ENCODE measurements at regions not wholly inside any gene's neighbourhood (a gene's known extent, or its start where the extent isn't known, plus 50 kb on each side); places are given as distances from the start of the nearest gene placed in this dataset.

DNA sequence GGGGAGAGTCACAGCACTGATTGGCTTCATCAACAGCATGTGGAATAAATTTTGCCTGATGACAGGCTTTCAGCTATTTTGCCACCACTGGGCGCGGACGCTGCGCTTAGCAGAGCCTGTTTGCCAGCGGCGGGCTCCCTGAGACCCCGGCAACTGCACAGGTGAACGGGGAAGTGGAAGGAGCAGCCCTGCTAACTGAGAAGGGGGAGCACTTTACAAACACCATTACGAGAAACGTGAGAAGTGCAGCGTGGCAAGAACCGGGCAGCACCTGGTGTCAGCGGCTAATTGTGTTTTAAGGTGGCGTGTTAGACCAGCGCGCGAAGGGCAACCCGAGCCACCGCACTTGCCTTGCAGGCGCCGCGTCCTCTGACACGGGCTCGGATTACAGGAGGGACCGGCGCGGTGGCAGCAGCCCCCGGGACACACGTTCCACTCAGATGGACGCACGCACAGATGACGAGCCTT is 307.8 kb upstream of the ARRDC4 start:
- peaks cover 54% of the 10 kb centered on the region for H3K27me3 Mint-ChIP-seq (ENCODE audit: low read depth, poor library complexity)
- H3K9me3 Mint-ChIP-seq = no peaks in the 10 kb centered on the region
- H3K4me3 Mint-ChIP-seq = peak overlapping the region; percentile 82
- peak; percentile 76 for DNase-seq
- H3K4me1 Mint-ChIP-seq = peaks cover 41% of the 10 kb centered on the region
- H3K27ac Mint-ChIP-seq = no peak overlapping the region
- TF ChIP-seq, protein P1, sequence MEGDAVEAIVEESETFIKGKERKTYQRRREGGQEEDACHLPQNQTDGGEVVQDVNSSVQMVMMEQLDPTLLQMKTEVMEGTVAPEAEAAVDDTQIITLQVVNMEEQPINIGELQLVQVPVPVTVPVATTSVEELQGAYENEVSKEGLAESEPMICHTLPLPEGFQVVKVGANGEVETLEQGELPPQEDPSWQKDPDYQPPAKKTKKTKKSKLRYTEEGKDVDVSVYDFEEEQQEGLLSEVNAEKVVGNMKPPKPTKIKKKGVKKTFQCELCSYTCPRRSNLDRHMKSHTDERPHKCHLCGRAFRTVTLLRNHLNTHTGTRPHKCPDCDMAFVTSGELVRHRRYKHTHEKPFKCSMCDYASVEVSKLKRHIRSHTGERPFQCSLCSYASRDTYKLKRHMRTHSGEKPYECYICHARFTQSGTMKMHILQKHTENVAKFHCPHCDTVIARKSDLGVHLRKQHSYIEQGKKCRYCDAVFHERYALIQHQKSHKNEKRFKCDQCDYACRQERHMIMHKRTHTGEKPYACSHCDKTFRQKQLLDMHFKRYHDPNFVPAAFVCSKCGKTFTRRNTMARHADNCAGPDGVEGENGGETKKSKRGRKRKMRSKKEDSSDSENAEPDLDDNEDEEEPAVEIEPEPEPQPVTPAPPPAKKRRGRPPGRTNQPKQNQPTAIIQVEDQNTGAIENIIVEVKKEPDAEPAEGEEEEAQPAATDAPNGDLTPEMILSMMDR (IDR thresholded peaks at IDR 0.05) = no peak
- H3K36me3 Mint-ChIP-seq (ENCODE audit: low read depth) = no peaks in the 10 kb centered on the region

DNA sequence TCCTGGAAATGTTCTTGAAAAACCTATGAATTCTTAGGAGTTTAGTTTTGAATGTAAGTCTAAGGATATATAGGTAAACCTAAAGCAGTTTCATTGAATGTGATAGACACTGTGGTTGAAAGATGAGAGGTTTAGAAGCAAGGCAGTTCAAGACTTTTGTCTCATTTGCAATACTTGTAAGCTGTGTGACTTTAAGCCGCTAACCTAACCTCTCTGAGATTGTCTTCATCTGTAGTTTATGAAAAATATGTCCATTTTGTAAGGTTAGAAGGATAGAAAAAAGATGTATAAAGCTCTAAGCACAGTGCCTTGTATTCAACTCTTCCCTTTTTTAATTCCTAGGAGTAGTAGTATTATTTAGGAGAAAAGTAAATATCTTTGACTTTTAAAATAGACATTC is 306.6 kb upstream of the ARRDC4 start:
- no peak overlapping the region for H3K27ac Mint-ChIP-seq
- TF ChIP-seq, protein P1 (IDR thresholded peaks at IDR 0.05) = no peak
- no peak overlapping the region for H3K4me3 Mint-ChIP-seq
- DNase-seq = no peak
- H3K36me3 Mint-ChIP-seq (ENCODE audit: low read depth) = no peaks in the 10 kb centered on the region
- H3K4me1 Mint-ChIP-seq = peaks cover 41% of the 10 kb centered on the region
- no peaks in the 10 kb centered on the region for H3K9me3 Mint-ChIP-seq
- peaks cover 47% of the 10 kb centered on the region for H3K27me3 Mint-ChIP-seq (ENCODE audit: low read depth, poor library complexity)

DNA sequence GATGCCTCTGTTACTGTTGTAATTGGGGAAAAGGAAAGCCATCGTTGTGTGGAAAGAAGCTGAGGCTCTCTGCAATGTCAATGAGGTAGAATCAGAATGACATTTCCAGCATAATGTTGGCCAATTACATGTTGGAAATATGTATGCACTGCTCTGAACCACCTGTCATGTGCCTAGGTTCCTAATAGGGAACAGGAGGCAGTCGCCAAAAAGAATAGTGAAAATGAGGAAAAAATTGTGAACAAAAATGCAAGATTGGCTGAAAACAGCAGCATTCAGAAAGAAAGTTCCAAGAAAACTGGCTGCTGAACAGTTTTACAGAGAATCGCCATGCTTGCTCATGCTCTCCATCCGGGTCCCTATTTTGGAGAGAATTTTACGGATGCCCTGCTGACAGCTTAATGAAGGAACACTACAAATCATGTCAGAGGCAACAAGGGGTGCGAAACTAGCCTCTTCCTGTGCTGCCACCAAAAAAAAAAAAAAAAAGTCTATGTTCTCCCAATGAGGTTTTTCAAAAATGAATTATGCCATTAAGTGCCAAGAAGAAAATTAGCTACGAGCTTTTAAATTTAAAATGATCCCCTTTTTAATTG is 305.9 kb upstream of the ARRDC4 start:
- no peaks in the 10 kb centered on the region for H3K36me3 Mint-ChIP-seq (ENCODE audit: low read depth)
- H3K9me3 Mint-ChIP-seq = no peaks in the 10 kb centered on the region
- H3K4me3 Mint-ChIP-seq = peak overlapping the region; percentile 72
- H3K27ac Mint-ChIP-seq = no peak overlapping the region
- peak; percentile 17 for DNase-seq
- H3K4me1 Mint-ChIP-seq = peaks cover 41% of the 10 kb centered on the region
- TF ChIP-seq, protein P1 (IDR thresholded peaks at IDR 0.05) = no peak
- H3K27me3 Mint-ChIP-seq (ENCODE audit: low read depth, poor library complexity) = peaks cover 49% of the 10 kb centered on the region

DNA sequence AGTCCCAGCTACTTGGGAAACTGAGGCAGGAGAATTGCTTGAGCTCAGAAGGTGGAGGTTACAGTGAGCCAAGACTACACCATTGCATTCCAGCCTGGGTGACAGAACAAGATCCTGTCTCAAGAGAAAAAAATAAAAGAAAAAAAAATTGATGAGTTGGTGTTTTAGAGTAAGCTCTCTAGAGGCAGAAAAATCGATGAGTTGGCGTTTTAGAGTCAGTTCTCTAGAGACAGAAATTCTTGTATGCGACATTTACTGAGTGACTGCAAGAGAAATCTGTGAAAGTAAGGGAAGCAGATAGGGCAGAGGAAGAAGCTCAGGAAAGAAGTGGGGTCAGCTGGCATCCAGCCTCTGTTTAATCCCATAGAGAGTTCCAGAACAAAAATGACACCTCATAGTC is 298.7 kb upstream of the ARRDC4 start:
- TF ChIP-seq, protein P1 (IDR thresholded peaks at IDR 0.05) = no peak
- H3K36me3 Mint-ChIP-seq (ENCODE audit: low read depth) = no peaks in the 10 kb centered on the region
- H3K27me3 Mint-ChIP-seq (ENCODE audit: low read depth, poor library complexity) = peaks cover 14% of the 10 kb centered on the region
- H3K27ac Mint-ChIP-seq = no peak overlapping the region
- peaks cover 20% of the 10 kb centered on the region for H3K9me3 Mint-ChIP-seq
- peaks cover 1% of the 10 kb centered on the region for H3K4me1 Mint-ChIP-seq
- DNase-seq = no peak
- no peak overlapping the region for H3K4me3 Mint-ChIP-seq

DNA sequence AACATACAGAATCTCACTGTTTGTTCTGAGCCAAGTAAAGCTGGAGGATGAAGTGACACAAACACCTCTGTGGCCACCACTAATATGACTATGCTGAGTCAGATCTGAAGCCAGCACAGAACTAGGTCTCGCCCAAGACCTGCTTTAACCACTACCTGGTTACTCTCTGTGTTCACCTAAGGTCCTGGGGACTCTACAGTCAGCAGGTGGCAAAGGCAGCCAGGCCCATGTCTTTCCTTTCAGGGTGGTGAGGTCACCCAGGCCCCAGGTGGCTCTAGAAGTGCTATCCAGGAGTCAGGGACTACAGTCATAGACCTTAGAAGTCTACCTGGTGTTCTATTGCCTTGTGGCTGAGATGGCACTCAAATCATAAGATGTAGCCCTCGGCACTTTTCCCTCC is 287.9 kb upstream of the ARRDC4 start:
- no peak overlapping the region for H3K4me3 Mint-ChIP-seq
- peaks cover 4% of the 10 kb centered on the region for H3K27me3 Mint-ChIP-seq (ENCODE audit: low read depth, poor library complexity)
- TF ChIP-seq, protein P1 (IDR thresholded peaks at IDR 0.05) = no peak
- no peaks in the 10 kb centered on the region for H3K36me3 Mint-ChIP-seq (ENCODE audit: low read depth)
- DNase-seq = no peak
- no peaks in the 10 kb centered on the region for H3K4me1 Mint-ChIP-seq
- H3K27ac Mint-ChIP-seq = no peak overlapping the region
- no peaks in the 10 kb centered on the region for H3K9me3 Mint-ChIP-seq

DNA sequence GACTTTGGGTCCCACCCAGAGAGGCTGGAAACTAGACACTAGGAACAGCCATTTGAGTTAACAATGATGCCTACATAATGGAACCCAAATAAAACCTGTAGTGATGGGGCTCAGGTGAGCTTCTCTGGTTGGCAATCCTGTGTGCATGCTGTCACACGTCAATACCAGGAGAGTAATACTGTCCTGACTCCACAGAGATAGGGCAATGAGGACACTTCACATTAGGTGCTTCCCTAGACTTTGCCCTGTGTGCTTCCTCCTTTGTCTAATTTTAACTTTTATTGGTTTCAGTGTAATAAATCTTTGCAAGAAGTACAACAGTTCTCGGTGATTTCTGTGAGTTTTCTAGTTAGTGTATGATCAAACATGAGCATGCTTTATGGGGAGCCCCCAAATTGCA is 281.8 kb upstream of the ARRDC4 start:
- no peak for DNase-seq
- H3K9me3 Mint-ChIP-seq = no peaks in the 10 kb centered on the region
- TF ChIP-seq, protein P1 (IDR thresholded peaks at IDR 0.05) = no peak
- no peaks in the 10 kb centered on the region for H3K36me3 Mint-ChIP-seq (ENCODE audit: low read depth)
- H3K4me1 Mint-ChIP-seq = no peaks in the 10 kb centered on the region
- H3K27me3 Mint-ChIP-seq (ENCODE audit: low read depth, poor library complexity) = peaks cover 9% of the 10 kb centered on the region
- no peak overlapping the region for H3K27ac Mint-ChIP-seq
- no peak overlapping the region for H3K4me3 Mint-ChIP-seq
